ENCODE measurements at regions not wholly inside any gene's neighbourhood (a gene's known extent, or its start where the extent isn't known, plus 50 kb on each side); places are given as distances from the start of the nearest gene placed in this dataset. TPM values are rescaled to one million over a fixed set of nuclear protein-coding genes. Genes with fewer than 3 reads are reported as not detected.

DNA sequence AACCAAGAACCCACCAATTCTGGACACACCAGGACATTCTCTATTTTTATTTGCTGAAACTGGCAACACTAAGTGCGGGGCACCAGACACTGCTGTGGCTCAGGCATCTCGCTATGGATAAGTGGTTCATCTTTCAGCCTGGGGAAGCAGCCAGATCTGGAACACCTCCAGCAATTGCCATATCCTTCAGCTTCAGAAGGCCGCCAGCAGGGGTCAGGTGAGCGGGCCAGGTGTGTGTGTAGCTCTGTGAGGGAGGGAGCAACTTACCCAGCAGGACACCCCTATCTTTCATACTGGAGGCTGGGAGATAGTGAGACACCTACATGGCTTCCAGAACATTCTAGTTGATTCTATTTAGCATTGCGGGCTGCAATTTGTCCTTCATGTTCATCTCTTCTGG lies 57.0 kb upstream of the GBA3 start:
- Histone ChIP-seq H2AFZ (ENCODE audit: low read length) (no peak overlapping the region), H3K27ac (ENCODE audit: low read depth, low read length) (no peak overlapping the region), H3K4me3 (ENCODE audit: insufficient read depth, low read length) (no peak overlapping the region), H3K36me3 (ENCODE audit: insufficient read depth, low read length) (no peaks in the 10 kb centered on the region), H3K9me3 (ENCODE audit: low read depth, low read length) (no peaks in the 10 kb centered on the region), H3K79me2 (ENCODE audit: insufficient read depth, low read length) (no peaks in the 10 kb centered on the region), H3K4me1 (ENCODE audit: insufficient read depth, low read length) (no peaks in the 10 kb centered on the region), H4K20me1 (ENCODE audit: insufficient read depth, low read length) (no peaks in the 10 kb centered on the region), H3K27me3 (ENCODE audit: insufficient read depth, low read length) (no peaks in the 10 kb centered on the region), H3K4me2 (ENCODE audit: insufficient read depth, low read length) (no peak overlapping the region)
- TF ChIP-seq, protein P1, sequence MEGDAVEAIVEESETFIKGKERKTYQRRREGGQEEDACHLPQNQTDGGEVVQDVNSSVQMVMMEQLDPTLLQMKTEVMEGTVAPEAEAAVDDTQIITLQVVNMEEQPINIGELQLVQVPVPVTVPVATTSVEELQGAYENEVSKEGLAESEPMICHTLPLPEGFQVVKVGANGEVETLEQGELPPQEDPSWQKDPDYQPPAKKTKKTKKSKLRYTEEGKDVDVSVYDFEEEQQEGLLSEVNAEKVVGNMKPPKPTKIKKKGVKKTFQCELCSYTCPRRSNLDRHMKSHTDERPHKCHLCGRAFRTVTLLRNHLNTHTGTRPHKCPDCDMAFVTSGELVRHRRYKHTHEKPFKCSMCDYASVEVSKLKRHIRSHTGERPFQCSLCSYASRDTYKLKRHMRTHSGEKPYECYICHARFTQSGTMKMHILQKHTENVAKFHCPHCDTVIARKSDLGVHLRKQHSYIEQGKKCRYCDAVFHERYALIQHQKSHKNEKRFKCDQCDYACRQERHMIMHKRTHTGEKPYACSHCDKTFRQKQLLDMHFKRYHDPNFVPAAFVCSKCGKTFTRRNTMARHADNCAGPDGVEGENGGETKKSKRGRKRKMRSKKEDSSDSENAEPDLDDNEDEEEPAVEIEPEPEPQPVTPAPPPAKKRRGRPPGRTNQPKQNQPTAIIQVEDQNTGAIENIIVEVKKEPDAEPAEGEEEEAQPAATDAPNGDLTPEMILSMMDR (IDR thresholded peaks at IDR 0.05; ENCODE audit: extremely low read depth, low read depth, low read length): no peak
- DNase-seq (ENCODE audit: insufficient read length, low spot score, missing footprints): no peak

DNA sequence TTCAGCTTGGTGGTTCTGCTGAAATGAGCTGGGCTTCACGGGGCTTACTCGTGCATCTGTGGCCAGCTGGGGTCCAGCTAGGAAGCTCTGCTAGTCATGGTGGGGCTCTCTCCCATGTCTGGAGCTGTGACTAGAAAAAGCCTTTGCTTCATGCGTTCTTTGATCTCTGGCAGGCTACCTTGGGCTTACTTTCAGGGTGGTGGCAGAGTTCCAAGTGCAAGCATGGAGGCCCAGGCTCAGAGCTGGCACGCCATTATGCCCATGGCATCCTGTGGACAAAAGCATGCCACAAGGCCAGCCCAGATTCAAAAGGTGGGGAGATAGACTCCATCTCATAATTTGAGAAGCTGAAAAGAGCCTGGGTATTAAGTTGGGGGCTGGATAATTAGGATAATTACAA lies 55.4 kb upstream of the GBA3 start:
- H3K9me3 ChIP-seq (ENCODE audit: low read depth, low read length): no peaks in the 10 kb centered on the region
- no peaks in the 10 kb centered on the region for H4K20me1 ChIP-seq (ENCODE audit: insufficient read depth, low read length)
- H3K36me3 ChIP-seq (ENCODE audit: insufficient read depth, low read length): no peaks in the 10 kb centered on the region
- H3K27ac ChIP-seq (ENCODE audit: low read depth, low read length): no peak overlapping the region
- no peak overlapping the region for H3K4me3 ChIP-seq (ENCODE audit: insufficient read depth, low read length)
- H3K27me3 ChIP-seq (ENCODE audit: insufficient read depth, low read length): no peaks in the 10 kb centered on the region
- TF ChIP-seq, protein P1 (IDR thresholded peaks at IDR 0.05; ENCODE audit: extremely low read depth, low read depth, low read length): no peak
- H2AFZ ChIP-seq (ENCODE audit: low read length): no peak overlapping the region
- H3K4me1 ChIP-seq (ENCODE audit: insufficient read depth, low read length): no peaks in the 10 kb centered on the region
- H3K4me2 ChIP-seq (ENCODE audit: insufficient read depth, low read length): no peak overlapping the region
- no peak for DNase-seq (ENCODE audit: insufficient read length, low spot score, missing footprints)
- no peaks in the 10 kb centered on the region for H3K79me2 ChIP-seq (ENCODE audit: insufficient read depth, low read length)

Small RNAs in the stretch of these regions (small RNA-seq; reads per million reads assigned to genes)
- gene AC098583.1: not detected

Measured in osteoblast (primary cell).